ENCODE measurements at regions not wholly inside any gene's neighbourhood (a gene's known extent, or its start where the extent isn't known, plus 50 kb on each side); places are given as distances from the start of the nearest gene placed in this dataset.

DNA sequence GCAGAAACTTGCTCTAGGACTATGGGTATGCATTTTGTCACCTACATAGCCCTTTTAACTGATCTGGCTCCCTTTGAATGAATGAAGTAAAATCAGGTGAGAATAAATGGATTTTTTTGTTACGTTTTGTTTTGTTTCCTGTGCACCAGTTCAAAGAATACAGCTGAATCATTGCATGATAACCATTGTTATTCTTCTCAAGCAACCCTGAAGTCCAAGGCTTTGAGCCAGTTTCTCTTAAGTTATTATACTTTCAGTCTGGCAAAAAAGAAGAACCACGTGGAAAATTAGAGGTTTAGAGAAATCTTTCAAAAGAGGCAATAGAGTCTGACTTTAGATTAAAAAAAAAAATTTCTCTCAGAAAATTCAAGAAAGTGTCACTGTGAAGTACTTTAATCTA lies 398.6 kb upstream of the TECRL start:
- no peak overlapping the region for H3K27ac Mint-ChIP-seq
- H3K9me3 Mint-ChIP-seq, result peaks cover 22% of the 10 kb centered on the region
- no peaks in the 10 kb centered on the region for H4K20me1 ChIP-seq (replicated peaks; ENCODE audit: insufficient read depth)
- no peak for DNase-seq (ENCODE audit: low spot score)
- no peaks in the 10 kb centered on the region for H3F3A ChIP-seq (replicated peaks; ENCODE audit: low read depth)
- peaks cover 4% of the 10 kb centered on the region for H3K27me3 Mint-ChIP-seq (ENCODE audit: insufficient read depth, low read depth, poor library complexity)
- H3K27ac ChIP-seq (ENCODE audit: low read depth), result no peak overlapping the region
- ATAC-seq, result no peak
- H3K4me3 Mint-ChIP-seq, result no peak overlapping the region
- H3K4me1 Mint-ChIP-seq, result no peaks in the 10 kb centered on the region
- H3K4me3 ChIP-seq, result no peak overlapping the region
- H3K4me1 ChIP-seq (ENCODE audit: insufficient read depth), result 0 out of 2 replicates have a peak, but pooled peaks cover 4% of the 10 kb centered on the region
- H2AFZ ChIP-seq, result no peak overlapping the region
- no peaks in the 10 kb centered on the region for H3K27me3 ChIP-seq (ENCODE audit: insufficient read depth)
- H3K79me2 ChIP-seq (replicated peaks; ENCODE audit: insufficient read depth), result no peaks in the 10 kb centered on the region
- no peak overlapping the region for H3K4me2 ChIP-seq
- TF ChIP-seq ZNF331 (CRISPR knock-in tag; IDR thresholded peaks at IDR 0.05; ENCODE audit: low read depth), result no peak
- no peak for TF ChIP-seq NANOG (IDR thresholded peaks at IDR 0.05; ENCODE audit: borderline replicate concordance)
- TF ChIP-seq STAT1 (IDR thresholded peaks at IDR 0.05; ENCODE audit: unreplicated experiment), result no peak
- no peak for TF ChIP-seq CREB1 (CRISPR knock-in tag; IDR thresholded peaks at IDR 0.05; ENCODE audit: low read depth)
- TF ChIP-seq, protein P1, sequence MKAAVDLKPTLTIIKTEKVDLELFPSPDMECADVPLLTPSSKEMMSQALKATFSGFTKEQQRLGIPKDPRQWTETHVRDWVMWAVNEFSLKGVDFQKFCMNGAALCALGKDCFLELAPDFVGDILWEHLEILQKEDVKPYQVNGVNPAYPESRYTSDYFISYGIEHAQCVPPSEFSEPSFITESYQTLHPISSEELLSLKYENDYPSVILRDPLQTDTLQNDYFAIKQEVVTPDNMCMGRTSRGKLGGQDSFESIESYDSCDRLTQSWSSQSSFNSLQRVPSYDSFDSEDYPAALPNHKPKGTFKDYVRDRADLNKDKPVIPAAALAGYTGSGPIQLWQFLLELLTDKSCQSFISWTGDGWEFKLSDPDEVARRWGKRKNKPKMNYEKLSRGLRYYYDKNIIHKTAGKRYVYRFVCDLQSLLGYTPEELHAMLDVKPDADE (IDR thresholded peaks at IDR 0.05), result no peak
- TF ChIP-seq EZH2phosphoT487 (IDR thresholded peaks at IDR 0.05; ENCODE audit: unreplicated experiment), result no peak
- TF ChIP-seq JUNB (IDR thresholded peaks at IDR 0.05; ENCODE audit: unreplicated experiment), result no peak
- TF ChIP-seq ZNF114 (CRISPR knock-in tag; IDR thresholded peaks at IDR 0.05), result no peak
- no peak for TF ChIP-seq EZH2 (IDR thresholded peaks at IDR 0.05; ENCODE audit: low read depth, unreplicated experiment)
- TF ChIP-seq, protein P2, sequence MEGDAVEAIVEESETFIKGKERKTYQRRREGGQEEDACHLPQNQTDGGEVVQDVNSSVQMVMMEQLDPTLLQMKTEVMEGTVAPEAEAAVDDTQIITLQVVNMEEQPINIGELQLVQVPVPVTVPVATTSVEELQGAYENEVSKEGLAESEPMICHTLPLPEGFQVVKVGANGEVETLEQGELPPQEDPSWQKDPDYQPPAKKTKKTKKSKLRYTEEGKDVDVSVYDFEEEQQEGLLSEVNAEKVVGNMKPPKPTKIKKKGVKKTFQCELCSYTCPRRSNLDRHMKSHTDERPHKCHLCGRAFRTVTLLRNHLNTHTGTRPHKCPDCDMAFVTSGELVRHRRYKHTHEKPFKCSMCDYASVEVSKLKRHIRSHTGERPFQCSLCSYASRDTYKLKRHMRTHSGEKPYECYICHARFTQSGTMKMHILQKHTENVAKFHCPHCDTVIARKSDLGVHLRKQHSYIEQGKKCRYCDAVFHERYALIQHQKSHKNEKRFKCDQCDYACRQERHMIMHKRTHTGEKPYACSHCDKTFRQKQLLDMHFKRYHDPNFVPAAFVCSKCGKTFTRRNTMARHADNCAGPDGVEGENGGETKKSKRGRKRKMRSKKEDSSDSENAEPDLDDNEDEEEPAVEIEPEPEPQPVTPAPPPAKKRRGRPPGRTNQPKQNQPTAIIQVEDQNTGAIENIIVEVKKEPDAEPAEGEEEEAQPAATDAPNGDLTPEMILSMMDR (conservative IDR thresholded peaks at IDR 0.05; ENCODE audit: low read depth in 2 of 2), result no peak
- TF ChIP-seq POLR2AphosphoS5 (IDR thresholded peaks at IDR 0.05; ENCODE audit: low read depth), result no peak
- TF ChIP-seq, protein P3, sequence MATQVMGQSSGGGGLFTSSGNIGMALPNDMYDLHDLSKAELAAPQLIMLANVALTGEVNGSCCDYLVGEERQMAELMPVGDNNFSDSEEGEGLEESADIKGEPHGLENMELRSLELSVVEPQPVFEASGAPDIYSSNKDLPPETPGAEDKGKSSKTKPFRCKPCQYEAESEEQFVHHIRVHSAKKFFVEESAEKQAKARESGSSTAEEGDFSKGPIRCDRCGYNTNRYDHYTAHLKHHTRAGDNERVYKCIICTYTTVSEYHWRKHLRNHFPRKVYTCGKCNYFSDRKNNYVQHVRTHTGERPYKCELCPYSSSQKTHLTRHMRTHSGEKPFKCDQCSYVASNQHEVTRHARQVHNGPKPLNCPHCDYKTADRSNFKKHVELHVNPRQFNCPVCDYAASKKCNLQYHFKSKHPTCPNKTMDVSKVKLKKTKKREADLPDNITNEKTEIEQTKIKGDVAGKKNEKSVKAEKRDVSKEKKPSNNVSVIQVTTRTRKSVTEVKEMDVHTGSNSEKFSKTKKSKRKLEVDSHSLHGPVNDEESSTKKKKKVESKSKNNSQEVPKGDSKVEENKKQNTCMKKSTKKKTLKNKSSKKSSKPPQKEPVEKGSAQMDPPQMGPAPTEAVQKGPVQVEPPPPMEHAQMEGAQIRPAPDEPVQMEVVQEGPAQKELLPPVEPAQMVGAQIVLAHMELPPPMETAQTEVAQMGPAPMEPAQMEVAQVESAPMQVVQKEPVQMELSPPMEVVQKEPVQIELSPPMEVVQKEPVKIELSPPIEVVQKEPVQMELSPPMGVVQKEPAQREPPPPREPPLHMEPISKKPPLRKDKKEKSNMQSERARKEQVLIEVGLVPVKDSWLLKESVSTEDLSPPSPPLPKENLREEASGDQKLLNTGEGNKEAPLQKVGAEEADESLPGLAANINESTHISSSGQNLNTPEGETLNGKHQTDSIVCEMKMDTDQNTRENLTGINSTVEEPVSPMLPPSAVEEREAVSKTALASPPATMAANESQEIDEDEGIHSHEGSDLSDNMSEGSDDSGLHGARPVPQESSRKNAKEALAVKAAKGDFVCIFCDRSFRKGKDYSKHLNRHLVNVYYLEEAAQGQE (IDR thresholded peaks at IDR 0.05; ENCODE audit: unreplicated experiment), result no peak
- TF ChIP-seq, protein P4, sequence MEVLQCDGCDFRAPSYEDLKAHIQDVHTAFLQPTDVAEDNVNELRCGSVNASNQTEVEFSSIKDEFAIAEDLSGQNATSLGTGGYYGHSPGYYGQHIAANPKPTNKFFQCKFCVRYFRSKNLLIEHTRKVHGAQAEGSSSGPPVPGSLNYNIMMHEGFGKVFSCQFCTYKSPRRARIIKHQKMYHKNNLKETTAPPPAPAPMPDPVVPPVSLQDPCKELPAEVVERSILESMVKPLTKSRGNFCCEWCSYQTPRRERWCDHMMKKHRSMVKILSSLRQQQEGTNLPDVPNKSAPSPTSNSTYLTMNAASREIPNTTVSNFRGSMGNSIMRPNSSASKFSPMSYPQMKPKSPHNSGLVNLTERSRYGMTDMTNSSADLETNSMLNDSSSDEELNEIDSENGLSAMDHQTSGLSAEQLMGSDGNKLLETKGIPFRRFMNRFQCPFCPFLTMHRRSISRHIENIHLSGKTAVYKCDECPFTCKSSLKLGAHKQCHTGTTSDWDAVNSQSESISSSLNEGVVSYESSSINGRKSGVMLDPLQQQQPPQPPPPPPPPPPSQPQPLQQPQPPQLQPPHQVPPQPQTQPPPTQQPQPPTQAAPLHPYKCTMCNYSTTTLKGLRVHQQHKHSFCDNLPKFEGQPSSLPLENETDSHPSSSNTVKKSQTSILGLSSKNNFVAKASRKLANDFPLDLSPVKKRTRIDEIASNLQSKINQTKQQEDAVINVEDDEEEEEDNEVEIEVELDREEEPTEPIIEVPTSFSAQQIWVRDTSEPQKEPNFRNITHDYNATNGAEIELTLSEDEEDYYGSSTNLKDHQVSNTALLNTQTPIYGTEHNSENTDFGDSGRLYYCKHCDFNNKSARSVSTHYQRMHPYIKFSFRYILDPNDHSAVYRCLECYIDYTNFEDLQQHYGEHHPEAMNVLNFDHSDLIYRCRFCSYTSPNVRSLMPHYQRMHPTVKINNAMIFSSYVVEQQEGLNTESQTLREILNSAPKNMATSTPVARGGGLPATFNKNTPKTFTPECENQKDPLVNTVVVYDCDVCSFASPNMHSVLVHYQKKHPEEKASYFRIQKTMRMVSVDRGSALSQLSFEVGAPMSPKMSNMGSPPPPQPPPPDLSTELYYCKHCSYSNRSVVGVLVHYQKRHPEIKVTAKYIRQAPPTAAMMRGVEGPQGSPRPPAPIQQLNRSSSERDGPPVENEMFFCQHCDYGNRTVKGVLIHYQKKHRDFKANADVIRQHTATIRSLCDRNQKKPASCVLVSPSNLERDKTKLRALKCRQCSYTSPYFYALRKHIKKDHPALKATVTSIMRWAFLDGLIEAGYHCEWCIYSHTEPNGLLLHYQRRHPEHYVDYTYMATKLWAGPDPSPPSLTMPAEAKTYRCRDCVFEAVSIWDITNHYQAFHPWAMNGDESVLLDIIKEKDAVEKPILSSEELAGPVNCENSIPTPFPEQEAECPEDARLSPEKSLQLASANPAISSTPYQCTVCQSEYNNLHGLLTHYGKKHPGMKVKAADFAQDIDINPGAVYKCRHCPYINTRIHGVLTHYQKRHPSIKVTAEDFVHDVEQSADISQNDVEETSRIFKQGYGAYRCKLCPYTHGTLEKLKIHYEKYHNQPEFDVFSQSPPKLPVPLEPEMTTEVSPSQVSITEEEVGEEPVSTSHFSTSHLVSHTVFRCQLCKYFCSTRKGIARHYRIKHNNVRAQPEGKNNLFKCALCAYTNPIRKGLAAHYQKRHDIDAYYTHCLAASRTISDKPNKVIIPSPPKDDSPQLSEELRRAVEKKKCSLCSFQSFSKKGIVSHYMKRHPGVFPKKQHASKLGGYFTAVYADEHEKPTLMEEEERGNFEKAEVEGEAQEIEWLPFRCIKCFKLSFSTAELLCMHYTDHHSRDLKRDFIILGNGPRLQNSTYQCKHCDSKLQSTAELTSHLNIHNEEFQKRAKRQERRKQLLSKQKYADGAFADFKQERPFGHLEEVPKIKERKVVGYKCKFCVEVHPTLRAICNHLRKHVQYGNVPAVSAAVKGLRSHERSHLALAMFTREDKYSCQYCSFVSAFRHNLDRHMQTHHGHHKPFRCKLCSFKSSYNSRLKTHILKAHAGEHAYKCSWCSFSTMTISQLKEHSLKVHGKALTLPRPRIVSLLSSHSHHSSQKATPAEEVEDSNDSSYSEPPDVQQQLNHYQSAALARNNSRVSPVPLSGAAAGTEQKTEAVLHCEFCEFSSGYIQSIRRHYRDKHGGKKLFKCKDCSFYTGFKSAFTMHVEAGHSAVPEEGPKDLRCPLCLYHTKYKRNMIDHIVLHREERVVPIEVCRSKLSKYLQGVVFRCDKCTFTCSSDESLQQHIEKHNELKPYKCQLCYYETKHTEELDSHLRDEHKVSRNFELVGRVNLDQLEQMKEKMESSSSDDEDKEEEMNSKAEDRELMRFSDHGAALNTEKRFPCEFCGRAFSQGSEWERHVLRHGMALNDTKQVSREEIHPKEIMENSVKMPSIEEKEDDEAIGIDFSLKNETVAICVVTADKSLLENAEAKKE (CRISPR knock-in tag; IDR thresholded peaks at IDR 0.05), result no peak
- H3K9me2 ChIP-seq (ENCODE audit: insufficient read depth), result no peaks in the 10 kb centered on the region
- no peaks in the 10 kb centered on the region for H3K36me3 ChIP-seq (ENCODE audit: insufficient read depth)
- peaks cover 15% of the 10 kb centered on the region; the same call in 2 of the 3 replicates for H3K36me3 Mint-ChIP-seq (ENCODE audit: low read depth)

All from GM23338 (cell line).